ENCODE measurements at regions not wholly inside any gene's neighbourhood (a gene's known extent, or its start where the extent isn't known, plus 50 kb on each side); places are given as distances from the start of the nearest gene placed in this dataset.

GRCh38 chr11:70778883-70779282 is 380.6 kb downstream of the CTTN start:
- Histone ChIP-seq H3K36me3 (ENCODE audit: control insufficient read depth in 2 of 2, insufficient read depth in 2 of 2, low read length in 1 of 2) (no peaks in the 10 kb centered on the region), H3K4me1 (ENCODE audit: control insufficient read depth in 2 of 2, insufficient read depth in 2 of 2, low read length in 1 of 2) (no peaks in the 10 kb centered on the region), H3K4me3 (ENCODE audit: low read depth in 1 of 2, low read length in 2 of 2) (no peak overlapping the region), H3K27me3 (ENCODE audit: control insufficient read depth in 1 of 2, insufficient read depth in 2 of 2, low read length in 2 of 2) (no peaks in the 10 kb centered on the region), H3K27ac (ENCODE audit: low read depth in 2 of 2, low read length in 1 of 2) (no peak overlapping the region), H3K9me3 (ENCODE audit: control insufficient read depth in 2 of 2, insufficient read depth in 1 of 2, low read depth in 1 of 2, low read length in 1 of 2) (no peaks in the 10 kb centered on the region)
- 73 to 79% methylated on average over 7 of the region's 7 CpGs for WGBS, 2 donors

- Histone ChIP-seq H3K4me3 (ENCODE audit: low read depth in 1 of 2, low read length in 2 of 2) (no peak overlapping the region), H3K4me1 (ENCODE audit: control insufficient read depth in 2 of 2, insufficient read depth in 2 of 2, low read length in 1 of 2) (no peaks in the 10 kb centered on the region), H3K27me3 (ENCODE audit: control insufficient read depth in 1 of 2, insufficient read depth in 2 of 2, low read length in 2 of 2) (no peaks in the 10 kb centered on the region), H3K36me3 (ENCODE audit: control insufficient read depth in 2 of 2, insufficient read depth in 2 of 2, low read length in 1 of 2) (no peaks in the 10 kb centered on the region), H3K9me3 (ENCODE audit: control insufficient read depth in 2 of 2, insufficient read depth in 1 of 2, low read depth in 1 of 2, low read length in 1 of 2) (no peaks in the 10 kb centered on the region), H3K27ac (ENCODE audit: low read depth in 2 of 2, low read length in 1 of 2) (peak overlapping the region in 1 of 2 donors; percentile 50)
- 79 to 82% methylated on average over 9 of the region's 9 CpGs for WGBS, 2 donors
These were observed 381.3 kb downstream of the CTTN start for GRCh38 chr11:70779433-70780245.

GRCh38 chr11:70780246-70780535 is 381.9 kb downstream of the CTTN start:
- 78 to 86% methylated on average over 1 of the region's 1 CpG for WGBS, 2 donors
- Histone ChIP-seq H3K4me1 (ENCODE audit: control insufficient read depth in 2 of 2, insufficient read depth in 2 of 2, low read length in 1 of 2) (no peaks in the 10 kb centered on the region), H3K9me3 (ENCODE audit: control insufficient read depth in 2 of 2, insufficient read depth in 1 of 2, low read depth in 1 of 2, low read length in 1 of 2) (no peaks in the 10 kb centered on the region), H3K36me3 (ENCODE audit: control insufficient read depth in 2 of 2, insufficient read depth in 2 of 2, low read length in 1 of 2) (no peaks in the 10 kb centered on the region), H3K4me3 (ENCODE audit: low read depth in 1 of 2, low read length in 2 of 2) (no peak overlapping the region), H3K27me3 (ENCODE audit: control insufficient read depth in 1 of 2, insufficient read depth in 2 of 2, low read length in 2 of 2) (no peaks in the 10 kb centered on the region), H3K27ac (ENCODE audit: low read depth in 2 of 2, low read length in 1 of 2) (no peak overlapping the region)

- no peaks in the 10 kb centered on the region for H3K9me3 ChIP-seq (ENCODE audit: control insufficient read depth in 2 of 2, insufficient read depth in 1 of 2, low read depth in 1 of 2, low read length in 1 of 2)
- WGBS, 2 donors, result 79 to 82% methylated on average over 16 of the region's 16 CpGs
These were observed 384.1 kb downstream of the CTTN start for GRCh38 chr11:70782401-70782913.

GRCh38 chr11:70783356-70783755 is 385.0 kb downstream of the CTTN start:
- no peaks in the 10 kb centered on the region for H3K4me1 ChIP-seq (ENCODE audit: control insufficient read depth in 2 of 2, insufficient read depth in 2 of 2, low read length in 1 of 2)

More at GRCh38 chr11:70782401-70782913, 384.1 kb downstream of the CTTN start:
- Histone ChIP-seq H3K4me1 (ENCODE audit: control insufficient read depth in 2 of 2, insufficient read depth in 2 of 2, low read length in 1 of 2) (no peaks in the 10 kb centered on the region), H3K4me3 (ENCODE audit: low read depth in 1 of 2, low read length in 2 of 2) (no peak overlapping the region), H3K36me3 (ENCODE audit: control insufficient read depth in 2 of 2, insufficient read depth in 2 of 2, low read length in 1 of 2) (no peaks in the 10 kb centered on the region), H3K27ac (ENCODE audit: low read depth in 2 of 2, low read length in 1 of 2) (no peak overlapping the region), H3K27me3 (ENCODE audit: control insufficient read depth in 1 of 2, insufficient read depth in 2 of 2, low read length in 2 of 2) (no peaks in the 10 kb centered on the region)

GRCh38 chr11:70783821-70784220 is 385.5 kb downstream of the CTTN start:
- H3K4me3 ChIP-seq (ENCODE audit: low read depth in 1 of 2, low read length in 2 of 2), result no peak overlapping the region
- no peak overlapping the region for H3K27ac ChIP-seq (ENCODE audit: low read depth in 2 of 2, low read length in 1 of 2)
- 84 to 88% methylated on average over 7 of the region's 7 CpGs for WGBS, 2 donors
- no peaks in the 10 kb centered on the region for H3K9me3 ChIP-seq (ENCODE audit: control insufficient read depth in 2 of 2, insufficient read depth in 1 of 2, low read depth in 1 of 2, low read length in 1 of 2)
- no peaks in the 10 kb centered on the region for H3K27me3 ChIP-seq (ENCODE audit: control insufficient read depth in 1 of 2, insufficient read depth in 2 of 2, low read length in 2 of 2)
- no peaks in the 10 kb centered on the region for H3K4me1 ChIP-seq (ENCODE audit: control insufficient read depth in 2 of 2, insufficient read depth in 2 of 2, low read length in 1 of 2)
- H3K36me3 ChIP-seq (ENCODE audit: control insufficient read depth in 2 of 2, insufficient read depth in 2 of 2, low read length in 1 of 2), result no peaks in the 10 kb centered on the region

More at GRCh38 chr11:70783356-70783755, 385.0 kb downstream of the CTTN start:
- H3K36me3 ChIP-seq (ENCODE audit: control insufficient read depth in 2 of 2, insufficient read depth in 2 of 2, low read length in 1 of 2), result no peaks in the 10 kb centered on the region
- H3K27me3 ChIP-seq (ENCODE audit: control insufficient read depth in 1 of 2, insufficient read depth in 2 of 2, low read length in 2 of 2), result no peaks in the 10 kb centered on the region
- no peak overlapping the region for H3K4me3 ChIP-seq (ENCODE audit: low read depth in 1 of 2, low read length in 2 of 2)
- WGBS, 2 donors, result 63 to 66% methylated on average over 11 of the region's 11 CpGs
- no peaks in the 10 kb centered on the region for H3K9me3 ChIP-seq (ENCODE audit: control insufficient read depth in 2 of 2, insufficient read depth in 1 of 2, low read depth in 1 of 2, low read length in 1 of 2)
- H3K27ac ChIP-seq (ENCODE audit: low read depth in 2 of 2, low read length in 1 of 2), result no peak overlapping the region

- WGBS, 2 donors, result 83 to 86% methylated on average over 5 of the region's 5 CpGs
- H3K9me3 ChIP-seq (ENCODE audit: control insufficient read depth in 2 of 2, insufficient read depth in 1 of 2, low read depth in 1 of 2, low read length in 1 of 2), result no peaks in the 10 kb centered on the region
- H3K36me3 ChIP-seq (ENCODE audit: control insufficient read depth in 2 of 2, insufficient read depth in 2 of 2, low read length in 1 of 2), result no peaks in the 10 kb centered on the region
- no peaks in the 10 kb centered on the region for H3K27me3 ChIP-seq (ENCODE audit: control insufficient read depth in 1 of 2, insufficient read depth in 2 of 2, low read length in 2 of 2)
- no peaks in the 10 kb centered on the region for H3K4me1 ChIP-seq (ENCODE audit: control insufficient read depth in 2 of 2, insufficient read depth in 2 of 2, low read length in 1 of 2)
- no peak overlapping the region for H3K27ac ChIP-seq (ENCODE audit: low read depth in 2 of 2, low read length in 1 of 2)
- H3K4me3 ChIP-seq (ENCODE audit: low read depth in 1 of 2, low read length in 2 of 2), result no peak overlapping the region
These were observed 387.0 kb downstream of the CTTN start for GRCh38 chr11:70785372-70785771.

GRCh38 chr11:70786021-70786665 is 387.8 kb downstream of the CTTN start:
- H3K36me3 ChIP-seq (ENCODE audit: control insufficient read depth in 2 of 2, insufficient read depth in 2 of 2, low read length in 1 of 2), result no peaks in the 10 kb centered on the region
- no peak overlapping the region for H3K27ac ChIP-seq (ENCODE audit: low read depth in 2 of 2, low read length in 1 of 2)
- 76 to 88% methylated on average over 6 of the region's 6 CpGs for WGBS, 2 donors
- H3K4me1 ChIP-seq (ENCODE audit: control insufficient read depth in 2 of 2, insufficient read depth in 2 of 2, low read length in 1 of 2), result no peaks in the 10 kb centered on the region
- no peaks in the 10 kb centered on the region for H3K9me3 ChIP-seq (ENCODE audit: control insufficient read depth in 2 of 2, insufficient read depth in 1 of 2, low read depth in 1 of 2, low read length in 1 of 2)
- H3K27me3 ChIP-seq (ENCODE audit: control insufficient read depth in 1 of 2, insufficient read depth in 2 of 2, low read length in 2 of 2), result no peaks in the 10 kb centered on the region
- H3K4me3 ChIP-seq (ENCODE audit: low read depth in 1 of 2, low read length in 2 of 2), result no peak overlapping the region

GRCh38 chr11:70788248-70789022 is 390.1 kb downstream of the CTTN start:
- Histone ChIP-seq H3K9me3 (ENCODE audit: control insufficient read depth in 2 of 2, insufficient read depth in 1 of 2, low read depth in 1 of 2, low read length in 1 of 2) (peaks cover 0 to 2% of the 10 kb centered on the region in 2 donors), H3K4me1 (ENCODE audit: control insufficient read depth in 2 of 2, insufficient read depth in 2 of 2, low read length in 1 of 2) (no peaks in the 10 kb centered on the region), H3K4me3 (ENCODE audit: low read depth in 1 of 2, low read length in 2 of 2) (no peak overlapping the region), H3K27me3 (ENCODE audit: control insufficient read depth in 1 of 2, insufficient read depth in 2 of 2, low read length in 2 of 2) (no peaks in the 10 kb centered on the region), H3K36me3 (ENCODE audit: control insufficient read depth in 2 of 2, insufficient read depth in 2 of 2, low read length in 1 of 2) (no peaks in the 10 kb centered on the region), H3K27ac (ENCODE audit: low read depth in 2 of 2, low read length in 1 of 2) (no peak overlapping the region)
- WGBS, 2 donors, result 82 to 86% methylated on average over 18 of the region's 18 CpGs

All from esophagus (tissue), 2 donors.